IMR-90 (cell line): ENCODE measurements at regions not wholly inside any gene's neighbourhood (a gene's known extent, or its start where the extent isn't known, plus 50 kb on each side); places are given as distances from the start of the nearest gene placed in this dataset.
A peak's percentile ranks its signal among the peaks of the same experiment; 100 is the strongest.

Experiments
- ATAC-seq: fragments of 200-7000 bp; cut with Tn5 transposase; 2 replicates; pipeline ENCODE4 v1.9.1; 2020; ENCODE audit warnings: low read depth, mild to moderate bottlenecking, moderate library complexity
- BruUV-seq: library from RNA; stranded (reverse); fragments of 400-500 nt; replicated peaks from 2 replicates; lab custom pipeline; 2021; lab: Mats Ljungman, UMichigan
- CTCF ChIA-PET: fragments of 300-600 bp; formaldehyde crosslinking; extraction: SDS; loops from one replicate; lab custom pipeline; 2021; ENCODE audit warnings: antibody characterized with exemption; lab: Yijun Ruan, JAX
- POLR2A ChIA-PET: fragments of 300-600 bp; sonication (Branson Sonifier 250); formaldehyde crosslinking; loops from one replicate; lab custom pipeline; 2022; ENCODE audit warnings: antibody characterized with exemption; ENCODE audit not compliant: unreplicated experiment; lab: Charles Lee
- DNase-seq: peaks from one replicate; pipeline ENCODE4 v3.0.0; 2013
- H2AFZ ChIP-seq: replicated peaks from 2 replicates; pipeline ENCODE3; 2013; ENCODE audit warnings: low read length, mild to moderate bottlenecking; ENCODE audit not compliant: poor library complexity
- H2AK5ac ChIP-seq: 2 replicates; pipeline ENCODE4 v1.6.1; 2013; ENCODE audit warnings: low read depth, low read length, inconsistent platforms
- H2AK9ac ChIP-seq: replicated peaks from 2 replicates; pipeline ENCODE3; 2013; ENCODE audit warnings: mild to moderate bottlenecking, low read depth, low read length, moderate library complexity; ENCODE audit not compliant: poor library complexity
- H2BK120ac ChIP-seq: 2 replicates; pipeline ENCODE4 v1.6.1; 2013; ENCODE audit warnings: low read depth, low read length, inconsistent platforms
- H2BK15ac ChIP-seq: 3 replicates; pipeline ENCODE4 v1.6.1; 2013; ENCODE audit warnings: low read depth, low read length, inconsistent platforms
- H2BK20ac ChIP-seq: 2 replicates; pipeline ENCODE4 v1.6.1; 2013; ENCODE audit warnings: low read depth, mild to moderate bottlenecking, inconsistent platforms, low read length, moderate library complexity
- H2BK5ac ChIP-seq: 2 replicates; pipeline ENCODE4 v1.6.1; 2013; ENCODE audit warnings: mild to moderate bottlenecking, low read depth, low read length, inconsistent platforms; ENCODE audit not compliant: poor library complexity, severe bottlenecking
- H3K14ac ChIP-seq: replicated peaks from 2 replicates; pipeline ENCODE4 v1.6.1; 2013; ENCODE audit warnings: low read depth, low read length, inconsistent platforms
- H3K18ac ChIP-seq: 2 replicates; pipeline ENCODE4 v1.6.1; 2013; ENCODE audit warnings: low read depth, low read length, control low read depth
- H3K23ac ChIP-seq: 2 replicates; pipeline ENCODE4 v1.6.1; 2013; ENCODE audit warnings: low read depth, low read length, inconsistent platforms
- H3K27ac ChIP-seq: 2 replicates; pipeline ENCODE4 v1.5.1; 2013; ENCODE audit warnings: mild to moderate bottlenecking, control low read depth, low read length; ENCODE audit not compliant: insufficient read depth
- H3K27me3 ChIP-seq: 2 replicates; pipeline ENCODE4 v1.6.1; 2013; ENCODE audit warnings: low read length; ENCODE audit not compliant: control insufficient read depth, insufficient read depth
- H3K36me3 ChIP-seq: 2 replicates; pipeline ENCODE4 v1.6.1; 2013; ENCODE audit warnings: low read length, mixed read lengths; ENCODE audit not compliant: control insufficient read depth, insufficient read depth
- H3K4ac ChIP-seq: 2 replicates; pipeline ENCODE4 v1.6.1; 2013; ENCODE audit warnings: low read depth, low read length, inconsistent platforms
- H3K4me1 ChIP-seq: 2 replicates; pipeline ENCODE4 v1.6.1; 2013; ENCODE audit warnings: low read length, mixed read lengths; ENCODE audit not compliant: control insufficient read depth, insufficient read depth
- H3K4me2 ChIP-seq: 2 replicates; pipeline ENCODE4 v1.6.1; 2013; ENCODE audit warnings: low read depth, mild to moderate bottlenecking, control low read depth, low read length, moderate library complexity
- H3K4me3 ChIP-seq: 2 replicates; pipeline ENCODE4 v1.5.1; 2013; ENCODE audit warnings: low read depth, mild to moderate bottlenecking, control low read depth, low read length, moderate library complexity; ENCODE audit not compliant: insufficient read depth
- H3K56ac ChIP-seq: 2 replicates; pipeline ENCODE4 v1.6.1; 2013; ENCODE audit warnings: low read length, inconsistent platforms; ENCODE audit not compliant: insufficient read depth; ENCODE audit errors: extremely low read depth
- H3K79me1 ChIP-seq, 2 experiments: 2 replicates each; pipeline ENCODE4 v1.6.1; 2013; ENCODE audit warnings: low read length in 2 of 2, inconsistent platforms in 1 of 2, low read depth in 1 of 2
- H3K9ac ChIP-seq: 2 replicates; pipeline ENCODE4 v1.6.1; 2013; ENCODE audit warnings: low read depth, low read length, control low read depth
- H3K9me1 ChIP-seq: 2 replicates; pipeline ENCODE4 v1.6.1; 2013; ENCODE audit warnings: low read length, inconsistent platforms; ENCODE audit not compliant: insufficient read depth
- H3K9me3 ChIP-seq: 2 replicates; pipeline ENCODE4 v1.6.1; 2013; ENCODE audit warnings: low read length; ENCODE audit not compliant: control insufficient read depth, insufficient read depth
- H4K20me1 ChIP-seq: 2 replicates; pipeline ENCODE4 v1.6.1; 2013; ENCODE audit warnings: low read length, inconsistent platforms; ENCODE audit not compliant: insufficient read depth
- H4K5ac ChIP-seq: 2 replicates; pipeline ENCODE4 v1.6.1; 2013; ENCODE audit warnings: mild to moderate bottlenecking, low read depth, low read length, control low read depth
- H4K8ac ChIP-seq, 2 experiments: 2 replicates each; pipeline ENCODE4 v1.6.1; 2013; ENCODE audit warnings: low read depth in 2 of 2, low read length in 2 of 2, control low read depth in 1 of 2, inconsistent platforms in 1 of 2
- H4K91ac ChIP-seq: 2 replicates; pipeline ENCODE4 v1.6.1; 2013; ENCODE audit warnings: low read depth, low read length, inconsistent platforms; ENCODE audit not compliant: insufficient read depth
- NFE2L2 ChIP-seq: fragments of 150-350 bp; IDR thresholded peaks from 2 replicates; pipeline ENCODE4 v1.6.1; 2016; ENCODE audit warnings: low read depth, mild to moderate bottlenecking, low read length
- WGBS, 2 experiments: methylation state at CpG; one replicate each; pipeline versions ENCODE4 v1.1.5 to v1.1.7; 2013; ENCODE audit warnings: missing lambda C conversion rate in 2 of 2; ENCODE audit not compliant: insufficient read length in 1 of 2; ENCODE audit errors: extremely low coverage in 2 of 2; 5-methylcytosine and 5-hydroxymethylcytosine counted together
- dilution Hi-C: fragments of 300-500 bp; cut with HindIII; formaldehyde crosslinking; loops from one replicate; pipeline ENCODE4 v1.14.3; 2018; ENCODE audit warnings: low sequenced_read_pairs; ENCODE audit not compliant: unreplicated experiment
- in situ Hi-C: fragments of 300-500 bp; cut with MboI; formaldehyde crosslinking; loops from 3 replicates; pipeline ENCODE4 v1.14.3; 2019; ENCODE audit warnings: low sequenced_read_pairs, inconsistent platforms, mixed read lengths
- intact Hi-C: fragments of 100-400 bp; cut with micrococcal nuclease; formaldehyde crosslinking; loops from 2 replicates; pipeline ENCODE4 v1.10.0; 2022
- TF ChIP-seq, protein P1 (sequence below): conservative IDR thresholded peaks from 2 replicates; pipeline ENCODE4 v1.5.1; 2012; ENCODE audit warnings: mild to moderate bottlenecking, low read depth, low read length, improper control_type of control experiment
- TF ChIP-seq, protein P2 (sequence below): fragments of 150-350 bp; IDR thresholded peaks from 2 replicates; pipeline ENCODE4 v1.6.1; 2017; ENCODE audit warnings: mild to moderate bottlenecking, antibody characterized with exemption, low read length, low read depth

- Histone ChIP-seq H3K9me3 (no peaks in the 10 kb centered on the region; the same call in 1 of the 2 replicates), H4K5ac (no peak overlapping the region), H4K91ac (no peak overlapping the region), H2BK20ac (no peak overlapping the region), H2BK120ac (no peak overlapping the region), H4K20me1 (no peaks in the 10 kb centered on the region), H2AK5ac (no peak overlapping the region), H3K4ac (no peak overlapping the region), H2BK15ac (no peak overlapping the region), H3K4me2 (peak overlapping the region; percentile 85), H2AFZ (peak overlapping the region; percentile 36), H3K9ac (no peak overlapping the region), H3K14ac (no peak overlapping the region), H3K27ac (no peak overlapping the region), H2AK9ac (no peak overlapping the region), H2BK5ac (no peak overlapping the region), H3K9me1 (no peaks in the 10 kb centered on the region), H3K23ac (no peak overlapping the region), H4K8ac (no peak overlapping the region), H3K27me3 (peaks cover 34% of the 10 kb centered on the region), H3K18ac (no peak overlapping the region), H3K4me3 (peak overlapping the region; percentile 32), H3K56ac (no peak overlapping the region), H3K4me1 (no peaks in the 10 kb centered on the region), H3K79me1 (no peaks in the 10 kb centered on the region), H3K36me3 (no peaks in the 10 kb centered on the region)
- in situ Hi-C loops (no loop called here), dilution Hi-C loops (no loop called here), intact Hi-C loops (no loop called here)
- WGBS, 2 experiments, result 3% methylated on average over 9 of the region's 42 CpGs; no CpG with 5 or more reads in 1 of the 2 experiments
- ChIA-PET CTCF (no interaction called here), POLR2A (no interaction called here)
- DNase-seq (peak; percentile 13), ATAC-seq (peak; percentile 92)
- no TSS peak for BruUV-seq
- TF ChIP-seq, protein P1, sequence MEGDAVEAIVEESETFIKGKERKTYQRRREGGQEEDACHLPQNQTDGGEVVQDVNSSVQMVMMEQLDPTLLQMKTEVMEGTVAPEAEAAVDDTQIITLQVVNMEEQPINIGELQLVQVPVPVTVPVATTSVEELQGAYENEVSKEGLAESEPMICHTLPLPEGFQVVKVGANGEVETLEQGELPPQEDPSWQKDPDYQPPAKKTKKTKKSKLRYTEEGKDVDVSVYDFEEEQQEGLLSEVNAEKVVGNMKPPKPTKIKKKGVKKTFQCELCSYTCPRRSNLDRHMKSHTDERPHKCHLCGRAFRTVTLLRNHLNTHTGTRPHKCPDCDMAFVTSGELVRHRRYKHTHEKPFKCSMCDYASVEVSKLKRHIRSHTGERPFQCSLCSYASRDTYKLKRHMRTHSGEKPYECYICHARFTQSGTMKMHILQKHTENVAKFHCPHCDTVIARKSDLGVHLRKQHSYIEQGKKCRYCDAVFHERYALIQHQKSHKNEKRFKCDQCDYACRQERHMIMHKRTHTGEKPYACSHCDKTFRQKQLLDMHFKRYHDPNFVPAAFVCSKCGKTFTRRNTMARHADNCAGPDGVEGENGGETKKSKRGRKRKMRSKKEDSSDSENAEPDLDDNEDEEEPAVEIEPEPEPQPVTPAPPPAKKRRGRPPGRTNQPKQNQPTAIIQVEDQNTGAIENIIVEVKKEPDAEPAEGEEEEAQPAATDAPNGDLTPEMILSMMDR, result peak; percentile 15; the same call in 1 of the 2 replicates
- TF ChIP-seq, protein P2, sequence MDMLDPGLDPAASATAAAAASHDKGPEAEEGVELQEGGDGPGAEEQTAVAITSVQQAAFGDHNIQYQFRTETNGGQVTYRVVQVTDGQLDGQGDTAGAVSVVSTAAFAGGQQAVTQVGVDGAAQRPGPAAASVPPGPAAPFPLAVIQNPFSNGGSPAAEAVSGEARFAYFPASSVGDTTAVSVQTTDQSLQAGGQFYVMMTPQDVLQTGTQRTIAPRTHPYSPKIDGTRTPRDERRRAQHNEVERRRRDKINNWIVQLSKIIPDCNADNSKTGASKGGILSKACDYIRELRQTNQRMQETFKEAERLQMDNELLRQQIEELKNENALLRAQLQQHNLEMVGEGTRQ, result no peak
- no peak for TF ChIP-seq NFE2L2
Measured at GRCh38 chr9:89234205-89235067, 55.8 kb upstream of the SHC3 start.
